GDM1 (cell line): ENCODE measurements at regions not wholly inside any gene's neighbourhood (a gene's known extent, or its start where the extent isn't known, plus 50 kb on each side); places are given as distances from the start of the nearest gene placed in this dataset.
"Not testable (repeated sequence)": the region's sequence is repeated elsewhere in the genome, so short reads cannot be mapped to it uniquely, and the experiment has no call there.

ENCODE experiments used
- DNase-seq: peaks from one replicate; lab custom pipeline; 2025; lab: John Stamatoyannopoulos, UW

- DNase-seq: not testable (repeated sequence)
Observed at GRCh38 chrX:84858771-84859170, 144.9 kb upstream of the APOOL start.

DNA sequence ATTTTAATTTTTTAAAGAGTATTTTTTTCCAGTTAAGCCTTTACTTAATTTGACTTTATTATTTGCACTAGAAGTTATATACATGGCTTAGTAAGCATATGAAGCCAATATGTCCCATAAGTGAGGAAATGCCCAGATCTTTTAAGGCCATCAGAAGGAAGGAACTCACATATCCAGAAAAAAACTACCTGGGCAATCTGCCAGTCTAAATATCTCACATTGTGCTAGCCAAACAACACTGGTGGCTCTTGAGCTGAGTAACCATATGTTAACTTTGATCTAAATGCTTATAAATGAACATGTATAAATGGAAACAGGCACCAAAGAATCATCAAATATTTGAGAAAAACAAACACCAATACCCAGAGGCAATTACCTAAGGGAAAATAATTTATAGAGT is 138.6 kb upstream of the APOOL start:
- DNase-seq: no peak

DNA sequence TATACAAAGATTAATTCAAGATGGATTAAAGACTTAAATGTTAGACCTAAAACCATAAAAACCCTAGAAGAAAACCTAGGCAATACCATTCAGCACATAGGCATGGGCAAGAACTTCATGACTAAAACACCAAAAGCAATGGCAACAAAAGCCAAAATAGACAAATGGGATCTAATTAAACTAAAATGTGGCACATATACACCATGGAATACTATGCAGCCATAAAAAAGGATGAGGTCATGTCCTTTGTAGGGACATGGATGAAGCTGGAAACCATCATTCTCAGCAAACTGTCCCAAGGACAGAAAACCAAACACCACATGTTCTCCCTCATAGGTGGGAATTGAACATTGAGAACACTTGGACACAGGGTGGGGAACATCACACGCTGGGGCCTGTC is 133.4 kb upstream of the APOOL start:
- not testable (repeated sequence) for DNase-seq

DNA sequence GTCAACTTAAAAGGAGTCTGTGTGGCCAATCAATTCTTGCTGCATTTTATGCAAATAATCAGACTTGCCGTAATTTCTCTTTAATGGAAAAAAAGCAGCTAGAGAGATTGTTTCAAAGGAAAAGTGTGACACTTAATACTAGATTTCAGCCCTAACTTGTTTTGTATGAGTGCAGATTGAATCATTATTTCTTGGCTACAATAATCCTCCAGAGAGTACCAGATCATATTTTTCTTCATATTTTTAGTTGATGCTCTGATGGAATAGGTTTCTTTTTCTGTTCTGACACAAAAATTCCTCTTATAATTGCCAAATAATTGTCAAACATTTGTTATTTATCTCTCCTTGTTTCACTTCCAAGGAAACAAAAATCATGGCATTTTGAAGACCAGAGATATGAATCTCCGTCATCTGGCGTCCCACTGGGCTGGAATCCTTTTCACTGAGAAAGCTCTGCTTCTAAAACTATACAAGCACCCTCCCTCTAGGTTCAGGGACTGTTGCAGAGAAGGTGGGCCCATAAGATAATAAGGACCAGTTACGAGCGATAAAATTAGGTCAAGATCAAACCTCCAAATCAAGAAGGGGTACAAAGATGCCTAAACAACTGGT is 131.4 kb upstream of the APOOL start:
- DNase-seq: not testable (repeated sequence)

DNA sequence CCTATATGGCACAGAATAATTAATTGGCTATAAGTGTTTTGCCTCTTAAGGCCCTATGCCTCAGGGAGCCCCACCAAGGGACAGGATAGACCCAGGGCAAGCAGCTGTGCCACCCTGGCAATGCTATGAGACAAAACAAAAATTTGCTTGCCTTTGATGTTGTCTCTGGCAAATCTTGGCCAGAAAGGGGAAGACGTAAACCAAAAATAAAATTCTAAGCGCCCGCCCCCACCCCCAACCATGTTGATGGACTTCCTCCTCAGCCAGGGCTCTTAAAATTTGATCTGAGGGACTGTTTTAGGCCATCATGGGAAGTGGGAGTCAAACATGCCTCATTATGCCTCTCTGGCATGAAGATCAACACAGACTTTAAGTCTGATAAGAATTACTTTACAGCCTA is 130.5 kb upstream of the APOOL start:
- DNase-seq: peak; percentile 10

- DNase-seq: no peak
Observed at GRCh38 chrX:84876876-84877275, 126.8 kb upstream of the APOOL start.

GRCh38 chrX:84893897-84894296 is 109.8 kb upstream of the APOOL start:
- DNase-seq: no peak

DNA sequence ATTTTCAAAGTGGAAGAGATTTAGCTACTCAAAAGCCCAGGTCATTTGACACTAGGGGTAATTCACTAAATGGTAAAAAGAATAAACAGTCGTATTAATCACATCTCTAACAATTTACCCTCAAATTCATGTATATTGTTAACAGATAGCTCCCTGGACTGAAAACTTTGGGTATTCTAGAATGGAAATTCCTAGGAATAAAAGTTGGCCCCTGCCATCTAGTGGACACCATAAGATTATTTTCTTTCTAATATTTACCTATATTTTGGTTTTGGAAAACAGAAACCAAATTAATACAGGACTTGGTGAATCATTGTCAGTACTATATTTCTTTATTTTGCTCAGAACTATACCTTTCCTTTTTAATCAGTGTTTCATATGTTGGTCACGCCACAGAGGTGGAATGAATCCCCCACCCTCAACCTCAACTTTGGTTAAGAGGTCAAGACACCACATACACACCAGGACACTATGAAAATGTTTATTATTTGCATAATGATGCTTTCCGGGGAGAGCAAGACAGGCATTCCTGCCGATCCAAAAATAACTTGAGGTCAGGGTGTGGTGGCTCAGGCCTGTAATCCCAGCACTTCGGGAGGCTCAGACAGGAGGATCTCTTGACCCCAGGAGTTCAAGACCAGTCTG is 96.2 kb upstream of the APOOL start:
- DNase-seq: no peak

- DNase-seq: no peak
Observed at GRCh38 chrX:84909151-84909550, 94.5 kb upstream of the APOOL start.

- no peak for DNase-seq
Observed at GRCh38 chrX:84924624-84925023, 79.1 kb upstream of the APOOL start.

- DNase-seq: no peak
Observed at GRCh38 chrX:84932814-84933213, 70.9 kb upstream of the APOOL start.

GRCh38 chrX:84933956-84934556 is 69.6 kb upstream of the APOOL start:
- no peak for DNase-seq
